ENCODE measurements at regions not wholly inside any gene's neighbourhood (a gene's known extent, or its start where the extent isn't known, plus 50 kb on each side); places are given as distances from the start of the nearest gene placed in this dataset.

DNA sequence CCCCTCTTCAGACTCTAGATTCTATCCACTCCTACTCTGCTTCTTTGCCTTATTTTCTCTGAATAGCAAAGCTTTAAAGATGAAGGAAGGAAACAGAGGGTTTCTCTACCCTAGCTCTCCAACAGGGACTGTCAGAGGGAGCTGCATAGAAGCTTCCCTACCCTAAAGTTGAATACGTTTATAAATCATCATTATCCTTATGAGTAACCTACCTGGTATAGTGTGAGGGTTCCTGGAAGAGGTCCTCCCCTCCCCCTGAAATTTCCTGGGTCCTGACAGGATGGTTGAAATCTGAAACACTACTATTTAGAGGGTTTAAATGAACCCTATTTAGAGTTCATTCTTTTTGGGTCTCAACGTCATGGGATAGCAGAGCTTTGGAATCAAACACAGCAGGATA is 187.0 kb upstream of the RBPJ start:
- Histone ChIP-seq H3K9ac (no peak overlapping the region), H4K20me1 (ENCODE audit: insufficient read depth) (no peaks in the 10 kb centered on the region), H3K4me1 (ENCODE audit: low read depth, poor library complexity, severe bottlenecking) (no peaks in the 10 kb centered on the region), H2AFZ (ENCODE audit: low read depth) (no peak overlapping the region), H3K27ac (no peak overlapping the region), H3K79me2 (ENCODE audit: insufficient read depth, low read depth) (no peaks in the 10 kb centered on the region), H3K27me3 (ENCODE audit: insufficient read depth, low read depth) (no peaks in the 10 kb centered on the region), H3K4me2 (no peak overlapping the region), H3K4me3 (IDR thresholded peaks at IDR 0.05; ENCODE audit: insufficient read depth, low read depth, low read length) (no peak overlapping the region), H3K36me3 (ENCODE audit: insufficient read depth) (no peaks in the 10 kb centered on the region)
- TF ChIP-seq, protein P1, sequence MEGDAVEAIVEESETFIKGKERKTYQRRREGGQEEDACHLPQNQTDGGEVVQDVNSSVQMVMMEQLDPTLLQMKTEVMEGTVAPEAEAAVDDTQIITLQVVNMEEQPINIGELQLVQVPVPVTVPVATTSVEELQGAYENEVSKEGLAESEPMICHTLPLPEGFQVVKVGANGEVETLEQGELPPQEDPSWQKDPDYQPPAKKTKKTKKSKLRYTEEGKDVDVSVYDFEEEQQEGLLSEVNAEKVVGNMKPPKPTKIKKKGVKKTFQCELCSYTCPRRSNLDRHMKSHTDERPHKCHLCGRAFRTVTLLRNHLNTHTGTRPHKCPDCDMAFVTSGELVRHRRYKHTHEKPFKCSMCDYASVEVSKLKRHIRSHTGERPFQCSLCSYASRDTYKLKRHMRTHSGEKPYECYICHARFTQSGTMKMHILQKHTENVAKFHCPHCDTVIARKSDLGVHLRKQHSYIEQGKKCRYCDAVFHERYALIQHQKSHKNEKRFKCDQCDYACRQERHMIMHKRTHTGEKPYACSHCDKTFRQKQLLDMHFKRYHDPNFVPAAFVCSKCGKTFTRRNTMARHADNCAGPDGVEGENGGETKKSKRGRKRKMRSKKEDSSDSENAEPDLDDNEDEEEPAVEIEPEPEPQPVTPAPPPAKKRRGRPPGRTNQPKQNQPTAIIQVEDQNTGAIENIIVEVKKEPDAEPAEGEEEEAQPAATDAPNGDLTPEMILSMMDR (conservative IDR thresholded peaks at IDR 0.05; ENCODE audit: low read depth, low read length), result no peak

- no peak overlapping the region for H3K9ac ChIP-seq
- H3K4me1 ChIP-seq (ENCODE audit: low read depth, poor library complexity, severe bottlenecking), result no peaks in the 10 kb centered on the region
- H3K27ac ChIP-seq, result no peak overlapping the region
- H3K36me3 ChIP-seq (ENCODE audit: insufficient read depth), result no peaks in the 10 kb centered on the region
- H4K20me1 ChIP-seq (ENCODE audit: insufficient read depth), result no peaks in the 10 kb centered on the region
- no peaks in the 10 kb centered on the region for H3K27me3 ChIP-seq (ENCODE audit: insufficient read depth, low read depth)
- H3K4me3 ChIP-seq (IDR thresholded peaks at IDR 0.05; ENCODE audit: insufficient read depth, low read depth, low read length), result no peak overlapping the region
- no peak overlapping the region for H3K4me2 ChIP-seq
- H3K79me2 ChIP-seq (ENCODE audit: insufficient read depth, low read depth), result no peaks in the 10 kb centered on the region
- TF ChIP-seq, protein P1 (conservative IDR thresholded peaks at IDR 0.05; ENCODE audit: low read depth, low read length), result no peak
- H2AFZ ChIP-seq (ENCODE audit: low read depth), result no peak overlapping the region
Observed at GRCh38 chr4:26135331-26135730, 185.5 kb upstream of the RBPJ start.

DNA sequence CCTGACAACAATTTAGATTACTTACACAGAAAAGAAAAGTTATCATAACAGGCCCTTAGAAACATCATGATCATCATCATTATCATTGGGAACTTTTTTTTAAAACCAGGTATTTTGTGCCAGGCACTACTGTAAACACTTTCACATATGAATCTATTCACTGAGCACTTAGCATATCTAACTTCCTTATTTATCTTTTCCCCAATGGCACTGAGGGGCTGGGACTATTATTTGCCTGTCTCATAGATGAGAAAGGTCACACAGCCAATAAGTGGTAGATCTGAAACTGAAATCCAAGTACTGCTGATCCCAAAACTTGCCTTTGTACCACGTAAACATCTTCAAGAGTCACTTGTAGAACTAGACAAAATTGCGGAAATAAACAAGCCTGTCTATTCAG is 184.2 kb upstream of the RBPJ start:
- H2AFZ ChIP-seq (ENCODE audit: low read depth), result no peak overlapping the region
- no peaks in the 10 kb centered on the region for H3K36me3 ChIP-seq (ENCODE audit: insufficient read depth)
- TF ChIP-seq, protein P1 (conservative IDR thresholded peaks at IDR 0.05; ENCODE audit: low read depth, low read length), result no peak
- H4K20me1 ChIP-seq (ENCODE audit: insufficient read depth), result no peaks in the 10 kb centered on the region
- H3K4me1 ChIP-seq (ENCODE audit: low read depth, poor library complexity, severe bottlenecking), result no peaks in the 10 kb centered on the region
- no peak overlapping the region for H3K4me2 ChIP-seq
- H3K27me3 ChIP-seq (ENCODE audit: insufficient read depth, low read depth), result no peaks in the 10 kb centered on the region
- no peak overlapping the region for H3K9ac ChIP-seq
- no peak overlapping the region for H3K4me3 ChIP-seq (IDR thresholded peaks at IDR 0.05; ENCODE audit: insufficient read depth, low read depth, low read length)
- H3K79me2 ChIP-seq (ENCODE audit: insufficient read depth, low read depth), result no peaks in the 10 kb centered on the region
- no peak overlapping the region for H3K27ac ChIP-seq

GRCh38 chr4:26137288-26137687 is 183.5 kb upstream of the RBPJ start:
- H3K27me3 ChIP-seq (ENCODE audit: insufficient read depth, low read depth), result no peaks in the 10 kb centered on the region
- no peak overlapping the region for H3K27ac ChIP-seq
- H3K9ac ChIP-seq, result no peak overlapping the region
- H2AFZ ChIP-seq (ENCODE audit: low read depth), result no peak overlapping the region
- H4K20me1 ChIP-seq (ENCODE audit: insufficient read depth), result no peaks in the 10 kb centered on the region
- H3K79me2 ChIP-seq (ENCODE audit: insufficient read depth, low read depth), result no peaks in the 10 kb centered on the region
- no peaks in the 10 kb centered on the region for H3K4me1 ChIP-seq (ENCODE audit: low read depth, poor library complexity, severe bottlenecking)
- H3K36me3 ChIP-seq (ENCODE audit: insufficient read depth), result no peaks in the 10 kb centered on the region
- H3K4me3 ChIP-seq (IDR thresholded peaks at IDR 0.05; ENCODE audit: insufficient read depth, low read depth, low read length), result no peak overlapping the region
- TF ChIP-seq, protein P1 (conservative IDR thresholded peaks at IDR 0.05; ENCODE audit: low read depth, low read length), result no peak
- no peak overlapping the region for H3K4me2 ChIP-seq

Data from KMS-11 (cell line).